ENCODE measurements at regions not wholly inside any gene's neighbourhood (a gene's known extent, or its start where the extent isn't known, plus 50 kb on each side); places are given as distances from the start of the nearest gene placed in this dataset.

DNA sequence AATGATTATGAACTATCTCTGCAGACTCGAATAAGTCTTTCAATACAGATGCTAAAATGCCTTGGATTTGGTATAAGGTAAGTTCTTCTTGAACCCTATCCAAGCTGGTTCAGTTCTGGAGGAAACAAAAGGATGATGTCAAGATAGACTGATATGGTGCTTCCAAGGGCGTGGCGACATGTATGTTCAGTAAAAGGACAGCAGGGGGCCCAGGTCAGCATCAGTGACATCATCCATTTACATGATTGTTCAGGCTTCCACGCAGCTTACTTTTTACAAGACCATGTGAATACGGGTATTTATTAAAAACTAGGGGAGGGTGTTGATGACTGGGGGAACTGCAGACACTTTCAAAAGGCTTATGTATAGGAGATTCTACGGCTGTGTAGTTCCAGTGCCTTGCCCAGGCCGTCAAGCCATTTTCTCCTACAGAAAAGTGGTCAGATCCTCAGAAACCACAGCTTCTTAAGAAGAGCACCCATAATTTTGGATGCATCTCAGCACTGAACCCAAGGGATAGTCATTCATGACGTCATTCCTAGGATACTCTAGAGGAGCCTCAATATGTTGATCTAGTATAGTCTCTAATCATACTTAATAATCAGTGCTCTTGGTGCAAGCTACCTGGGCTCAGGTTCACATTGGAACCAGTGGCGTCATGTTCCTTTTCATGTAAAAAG, 527.7 kb downstream of the FUT8 start:
- TF ChIP-seq CTCF (IDR thresholded peaks at IDR 0.05; ENCODE audit: extremely low read depth, low read depth, low read length) = peak; percentile 16
- Histone ChIP-seq H3K27ac (ENCODE audit: low read depth, low read length) (no peak overlapping the region), H2AFZ (ENCODE audit: low read length) (no peak overlapping the region), H3K4me3 (ENCODE audit: insufficient read depth, low read length) (no peak overlapping the region), H3K9me3 (ENCODE audit: low read depth, low read length) (no peaks in the 10 kb centered on the region), H3K27me3 (ENCODE audit: insufficient read depth, low read length) (no peaks in the 10 kb centered on the region), H3K79me2 (ENCODE audit: insufficient read depth, low read length) (no peaks in the 10 kb centered on the region), H4K20me1 (ENCODE audit: insufficient read depth, low read length) (no peaks in the 10 kb centered on the region), H3K36me3 (ENCODE audit: insufficient read depth, low read length) (no peaks in the 10 kb centered on the region), H3K4me2 (ENCODE audit: insufficient read depth, low read length) (no peak overlapping the region), H3K4me1 (ENCODE audit: insufficient read depth, low read length) (no peaks in the 10 kb centered on the region)
- DNase-seq (ENCODE audit: insufficient read length, low spot score, missing footprints) = no peak

- H3K4me2 ChIP-seq (ENCODE audit: insufficient read depth, low read length) = no peak overlapping the region
- no peak overlapping the region for H2AFZ ChIP-seq (ENCODE audit: low read length)
- DNase-seq (ENCODE audit: insufficient read length, low spot score, missing footprints) = no peak
- no peak overlapping the region for H3K27ac ChIP-seq (ENCODE audit: low read depth, low read length)
- H3K27me3 ChIP-seq (ENCODE audit: insufficient read depth, low read length) = no peaks in the 10 kb centered on the region
- no peak overlapping the region for H3K4me3 ChIP-seq (ENCODE audit: insufficient read depth, low read length)
- H3K36me3 ChIP-seq (ENCODE audit: insufficient read depth, low read length) = no peaks in the 10 kb centered on the region
- no peak for TF ChIP-seq CTCF (IDR thresholded peaks at IDR 0.05; ENCODE audit: extremely low read depth, low read depth, low read length)
- no peaks in the 10 kb centered on the region for H3K9me3 ChIP-seq (ENCODE audit: low read depth, low read length)
- H3K4me1 ChIP-seq (ENCODE audit: insufficient read depth, low read length) = no peaks in the 10 kb centered on the region
- no peaks in the 10 kb centered on the region for H3K79me2 ChIP-seq (ENCODE audit: insufficient read depth, low read length)
- no peaks in the 10 kb centered on the region for H4K20me1 ChIP-seq (ENCODE audit: insufficient read depth, low read length)
Observed at GRCh38 chr14:65941091-65941490, 528.6 kb downstream of the FUT8 start.

DNA sequence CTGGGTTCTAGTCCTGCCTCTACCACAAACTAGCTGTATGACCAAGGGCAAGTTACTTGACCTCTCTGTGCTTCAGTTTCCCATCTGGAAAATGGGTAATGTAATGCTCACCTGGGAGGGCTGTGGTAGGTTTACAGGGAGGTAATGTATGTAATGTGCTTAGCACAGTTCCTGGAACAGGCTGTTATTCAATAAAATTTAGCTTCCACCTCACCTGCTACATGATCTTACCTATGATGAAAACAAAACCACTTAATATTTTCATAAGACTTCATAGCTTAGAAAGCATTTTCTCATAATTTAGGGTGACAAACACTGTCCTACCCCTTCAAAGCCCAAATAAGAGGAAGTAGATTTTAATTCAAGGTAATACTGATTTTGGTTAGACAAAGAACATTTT, 530.6 kb downstream of the FUT8 start:
- Histone ChIP-seq H3K27ac (ENCODE audit: low read depth, low read length) (no peak overlapping the region), H3K27me3 (ENCODE audit: insufficient read depth, low read length) (no peaks in the 10 kb centered on the region), H2AFZ (ENCODE audit: low read length) (no peak overlapping the region), H3K4me1 (ENCODE audit: insufficient read depth, low read length) (no peaks in the 10 kb centered on the region), H3K36me3 (ENCODE audit: insufficient read depth, low read length) (no peaks in the 10 kb centered on the region), H3K9me3 (ENCODE audit: low read depth, low read length) (no peaks in the 10 kb centered on the region), H4K20me1 (ENCODE audit: insufficient read depth, low read length) (no peaks in the 10 kb centered on the region), H3K4me2 (ENCODE audit: insufficient read depth, low read length) (no peak overlapping the region), H3K4me3 (ENCODE audit: insufficient read depth, low read length) (no peak overlapping the region), H3K79me2 (ENCODE audit: insufficient read depth, low read length) (no peaks in the 10 kb centered on the region)
- DNase-seq (ENCODE audit: insufficient read length, low spot score, missing footprints) = no peak
- TF ChIP-seq CTCF (IDR thresholded peaks at IDR 0.05; ENCODE audit: extremely low read depth, low read depth, low read length) = no peak

GRCh38 chr14:65943916-65944410, 531.4 kb downstream of the FUT8 start:
- Histone ChIP-seq H3K9me3 (ENCODE audit: low read depth, low read length) (no peaks in the 10 kb centered on the region), H3K4me3 (ENCODE audit: insufficient read depth, low read length) (no peak overlapping the region), H3K36me3 (ENCODE audit: insufficient read depth, low read length) (no peaks in the 10 kb centered on the region), H3K4me2 (ENCODE audit: insufficient read depth, low read length) (no peak overlapping the region), H3K27ac (ENCODE audit: low read depth, low read length) (no peak overlapping the region), H3K79me2 (ENCODE audit: insufficient read depth, low read length) (no peaks in the 10 kb centered on the region), H2AFZ (ENCODE audit: low read length) (no peak overlapping the region), H3K27me3 (ENCODE audit: insufficient read depth, low read length) (no peaks in the 10 kb centered on the region), H4K20me1 (ENCODE audit: insufficient read depth, low read length) (no peaks in the 10 kb centered on the region), H3K4me1 (ENCODE audit: insufficient read depth, low read length) (no peaks in the 10 kb centered on the region)
- DNase-seq (ENCODE audit: insufficient read length, low spot score, missing footprints) = no peak
- no peak for TF ChIP-seq CTCF (IDR thresholded peaks at IDR 0.05; ENCODE audit: extremely low read depth, low read depth, low read length)

Measured in osteoblast (primary cell).